DND-41 (cell line): ENCODE measurements at regions not wholly inside any gene's neighbourhood (a gene's known extent, or its start where the extent isn't known, plus 50 kb on each side); places are given as distances from the start of the nearest gene placed in this dataset.

Experiments used
- CTCF ChIP-seq: IDR thresholded peaks from 2 replicates; pipeline ENCODE4 v1.5.1; 2012; ENCODE audit warnings: borderline replicate concordance, low read length, moderate library complexity, mild to moderate bottlenecking; ENCODE audit not compliant: poor library complexity, severe bottlenecking; ENCODE audit errors: extremely low read depth
- EZH2 ChIP-seq: IDR thresholded peaks from 3 replicates; pipeline ENCODE4 v1.6.1; 2012; ENCODE audit warnings: borderline replicate concordance, low read depth, mild to moderate bottlenecking, moderate library complexity, low read length, inconsistent platforms; ENCODE audit not compliant: severe bottlenecking

- TF ChIP-seq CTCF, result no peak
- TF ChIP-seq EZH2, result no peak
Observed at GRCh38 chr13:69363360-69363759, 744.3 kb upstream of the ATXN8OS start.
